CD4-positive, alpha-beta T cell treated with Interleukin-4 for 4 hours (primary cell): ENCODE measurements at regions not wholly inside any gene's neighbourhood (a gene's known extent, or its start where the extent isn't known, plus 50 kb on each side); places are given as distances from the start of the nearest gene placed in this dataset.

ENCODE experiments used
- DNase-seq: peaks from one replicate; pipeline ENCODE4 v3.0.0-alpha.2; 2020

DNA sequence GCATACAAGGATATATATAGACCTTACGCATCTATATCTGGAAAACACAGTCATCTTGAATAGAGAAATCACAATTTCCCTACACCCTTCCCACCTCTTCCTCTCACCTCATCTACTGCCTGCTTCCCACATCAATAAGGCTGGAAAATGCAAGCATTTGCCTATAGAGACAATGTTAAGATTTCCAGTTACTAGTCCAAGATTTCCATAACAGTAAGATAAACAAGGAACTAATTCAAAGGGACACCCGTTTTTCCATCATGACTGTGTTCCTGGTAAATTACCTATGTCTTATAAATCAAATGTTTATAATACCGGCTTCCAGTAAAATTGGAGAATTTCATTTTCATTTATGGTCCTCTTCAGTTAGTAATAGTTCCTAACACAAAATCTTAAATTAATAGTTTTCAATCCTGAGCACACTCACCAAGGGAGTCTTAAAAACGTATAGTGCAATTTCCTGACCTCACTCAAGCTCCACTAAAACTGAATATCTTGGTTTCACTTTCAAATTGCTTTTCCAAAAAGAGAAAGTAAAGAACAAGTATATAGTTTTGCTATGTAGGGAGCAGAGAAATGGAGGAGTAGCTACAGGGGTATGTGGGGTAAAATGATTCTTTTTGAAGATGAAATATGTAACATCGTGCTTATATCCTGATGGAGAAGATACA lies 398.7 kb downstream of the PLPP3 start:
- no peak for DNase-seq

DNA sequence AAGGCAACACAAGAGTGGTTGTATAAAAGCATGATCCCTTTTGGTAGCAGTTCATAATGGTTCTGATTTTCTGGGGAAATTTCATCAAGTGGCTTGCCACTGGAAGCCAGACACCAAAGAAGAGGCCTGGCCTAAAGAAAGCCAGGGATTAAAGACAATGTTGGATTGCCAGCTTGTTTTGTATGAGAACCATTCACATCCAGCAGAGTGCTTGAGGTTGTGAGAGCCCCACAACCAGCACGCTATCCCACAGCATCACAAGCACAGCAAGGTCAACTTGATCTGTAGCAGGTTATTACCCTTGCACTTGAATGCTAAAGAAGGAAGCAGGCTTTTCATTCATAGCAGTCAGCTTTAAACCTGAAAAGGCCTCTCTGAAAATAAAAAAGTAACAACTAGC lies 399.8 kb downstream of the PLPP3 start:
- DNase-seq, result no peak

DNA sequence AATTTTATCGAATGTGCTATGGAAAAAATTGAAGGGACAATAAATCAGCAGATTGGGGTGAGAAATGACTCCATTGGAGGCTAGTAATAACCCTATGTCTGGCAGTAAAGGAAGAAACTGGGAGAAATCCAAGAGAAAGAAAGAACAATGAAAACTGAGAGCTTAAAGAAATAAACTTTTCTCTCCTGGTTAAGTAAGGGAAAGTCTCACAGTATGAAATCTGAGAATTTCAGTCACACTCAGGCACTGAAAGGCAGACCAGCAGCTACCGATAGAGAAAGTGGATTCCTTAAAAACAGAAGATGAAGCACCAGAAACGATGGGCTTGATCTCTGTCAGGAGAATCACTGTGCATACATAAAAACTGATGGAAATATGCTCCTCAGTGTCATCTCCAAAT lies 404.2 kb downstream of the PLPP3 start:
- no peak for DNase-seq

DNA sequence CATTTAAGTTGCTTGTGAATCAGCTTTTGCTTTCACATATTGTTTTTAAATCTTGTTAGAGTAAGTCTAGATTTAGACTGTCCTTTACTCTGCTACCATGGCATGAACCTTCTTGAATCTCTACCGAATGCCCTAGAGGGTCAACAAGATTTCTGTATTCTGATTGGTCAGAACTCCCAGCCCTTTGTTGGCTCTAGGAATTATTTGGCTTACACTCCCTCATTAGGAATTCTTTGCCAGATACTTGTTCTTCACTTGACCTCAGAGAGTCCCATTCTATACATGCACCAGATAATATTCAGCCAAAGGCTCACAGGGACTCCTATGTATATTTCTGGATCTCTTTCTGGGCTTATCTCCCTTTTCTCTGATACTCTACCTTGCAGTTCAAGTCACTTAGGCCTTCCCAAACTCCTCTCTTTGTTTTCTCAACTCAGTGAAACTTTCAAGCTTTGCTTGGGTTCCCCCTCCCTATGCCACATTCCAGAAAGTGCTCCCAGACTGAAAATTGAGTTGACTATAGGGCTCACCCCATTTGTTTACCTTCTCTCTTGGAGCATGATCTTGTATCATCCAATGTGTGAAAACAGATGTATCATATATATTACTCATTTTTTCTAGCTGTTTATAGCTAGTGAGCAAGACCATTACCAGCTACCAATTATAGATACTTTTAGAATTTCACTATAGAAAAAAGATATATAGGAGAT lies 405.0 kb downstream of the PLPP3 start:
- no peak for DNase-seq

DNA sequence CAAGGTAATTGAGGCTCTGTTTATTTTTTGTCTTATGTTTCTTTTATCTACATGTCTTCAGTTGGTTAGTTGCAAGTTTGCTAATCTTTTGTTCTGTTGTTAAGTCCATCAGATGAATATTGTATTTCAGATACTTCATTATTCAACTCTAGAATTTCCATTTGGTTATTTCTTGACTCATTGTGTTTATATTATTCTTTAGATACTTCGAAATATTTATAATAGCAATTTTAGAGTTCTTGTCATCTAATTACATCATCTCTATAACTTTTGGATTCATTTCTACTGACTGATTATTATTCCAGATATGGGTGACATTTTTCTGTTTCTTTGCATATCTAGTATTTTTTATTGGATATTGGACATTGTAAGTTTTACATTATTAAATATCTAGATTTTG lies 405.6 kb downstream of the PLPP3 start:
- no peak for DNase-seq

DNA sequence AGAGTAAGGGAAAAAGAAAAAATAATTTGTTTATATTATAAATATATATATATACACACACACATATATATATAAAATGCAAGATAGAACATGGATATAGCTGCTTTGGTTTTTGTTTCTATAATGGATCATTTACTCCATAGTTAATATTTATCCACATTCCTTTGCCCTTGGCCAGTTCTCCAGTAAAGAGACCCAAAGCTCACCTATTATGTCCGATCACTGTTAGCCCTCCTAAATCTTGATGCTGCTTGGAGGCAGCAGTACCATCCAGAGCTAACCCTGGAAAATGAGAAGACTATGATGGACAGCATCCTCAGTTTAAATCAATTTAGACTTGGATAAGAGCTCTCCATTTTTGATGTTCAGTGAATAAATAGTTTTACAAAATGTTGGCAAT lies 407.7 kb downstream of the PLPP3 start:
- no peak for DNase-seq

DNA sequence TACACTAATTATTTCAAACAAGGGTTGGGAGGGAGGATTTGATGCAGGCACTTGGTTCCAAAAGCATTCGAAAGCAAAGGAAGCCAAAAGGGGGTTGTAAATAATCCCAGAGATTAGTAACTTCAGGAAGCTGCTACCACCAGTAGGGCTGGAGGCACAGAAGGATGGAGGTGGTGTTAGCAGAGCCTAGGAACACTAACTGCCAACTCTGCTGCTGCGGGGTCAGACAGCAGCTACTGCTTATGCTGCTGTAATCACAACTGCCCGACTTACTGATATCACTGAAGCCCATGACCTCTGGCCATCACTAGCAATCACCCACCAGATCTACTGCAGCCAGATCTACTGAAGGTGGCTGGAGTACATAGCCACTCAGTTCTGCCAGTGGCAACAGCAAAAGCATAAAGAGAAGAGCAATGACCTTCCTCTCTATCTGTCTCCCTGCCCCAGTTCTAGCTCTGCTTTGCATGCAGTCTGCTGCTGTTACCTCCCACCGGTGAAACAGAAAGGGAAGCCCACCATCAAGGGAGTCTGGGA lies 408.5 kb downstream of the PLPP3 start:
- DNase-seq, result no peak

DNA sequence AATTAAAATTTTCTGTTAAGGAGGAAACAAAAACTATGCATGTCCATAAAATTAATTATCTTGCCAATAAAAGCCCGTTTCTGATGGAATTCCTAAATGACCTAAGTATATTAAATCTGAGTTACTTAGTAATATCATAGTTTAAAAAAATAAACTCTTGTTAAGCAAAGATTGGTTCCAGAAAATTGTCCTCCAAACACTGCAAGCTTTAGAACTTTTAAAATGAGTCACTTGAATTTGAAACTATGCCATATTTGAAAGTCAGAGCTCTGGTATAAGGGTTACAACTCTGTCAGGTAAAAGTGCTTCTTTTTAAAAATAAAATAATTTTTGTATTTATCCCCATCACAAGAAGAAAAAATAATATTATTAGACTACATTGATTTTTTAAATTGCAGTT lies 409.5 kb downstream of the PLPP3 start:
- DNase-seq, result no peak

DNA sequence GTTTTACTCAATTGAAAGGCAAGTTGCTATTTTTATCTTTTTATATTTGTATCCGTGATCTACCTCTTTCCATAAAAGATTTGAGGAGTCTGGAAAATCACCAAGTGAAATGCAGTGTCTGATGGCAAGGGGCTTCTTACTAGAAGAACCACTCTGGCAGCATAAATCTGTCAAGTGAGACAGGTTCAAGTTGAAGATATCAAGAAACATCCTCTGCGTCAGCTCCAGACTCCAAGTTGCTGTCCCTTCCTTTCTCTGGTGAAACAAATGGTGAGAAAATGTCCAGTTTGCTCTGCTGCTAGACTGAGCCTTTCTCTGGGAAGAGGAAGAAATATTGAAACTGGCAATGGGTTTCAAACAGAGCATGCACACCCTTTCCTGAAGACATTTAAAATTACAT lies 411.2 kb downstream of the PLPP3 start:
- no peak for DNase-seq

DNA sequence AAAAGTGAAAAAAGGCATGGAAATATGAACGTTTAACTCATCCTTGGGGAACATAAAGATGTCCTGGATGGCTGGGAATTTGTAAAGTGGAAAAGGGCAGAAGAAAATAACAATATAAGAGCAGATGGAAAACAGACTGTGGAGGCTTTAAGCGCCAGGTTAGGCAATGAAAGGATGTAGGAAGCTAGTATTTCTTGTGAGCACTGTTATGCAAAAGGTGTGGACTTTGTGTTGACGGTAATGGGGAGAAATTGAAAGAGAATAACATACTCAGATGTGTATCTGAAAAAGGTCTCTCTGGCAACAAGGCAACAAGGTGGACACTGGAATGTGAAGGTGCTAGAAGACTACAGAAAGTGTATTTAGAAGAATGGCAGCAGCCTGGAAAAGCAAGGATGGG lies 411.8 kb downstream of the PLPP3 start:
- DNase-seq, result no peak

DNA sequence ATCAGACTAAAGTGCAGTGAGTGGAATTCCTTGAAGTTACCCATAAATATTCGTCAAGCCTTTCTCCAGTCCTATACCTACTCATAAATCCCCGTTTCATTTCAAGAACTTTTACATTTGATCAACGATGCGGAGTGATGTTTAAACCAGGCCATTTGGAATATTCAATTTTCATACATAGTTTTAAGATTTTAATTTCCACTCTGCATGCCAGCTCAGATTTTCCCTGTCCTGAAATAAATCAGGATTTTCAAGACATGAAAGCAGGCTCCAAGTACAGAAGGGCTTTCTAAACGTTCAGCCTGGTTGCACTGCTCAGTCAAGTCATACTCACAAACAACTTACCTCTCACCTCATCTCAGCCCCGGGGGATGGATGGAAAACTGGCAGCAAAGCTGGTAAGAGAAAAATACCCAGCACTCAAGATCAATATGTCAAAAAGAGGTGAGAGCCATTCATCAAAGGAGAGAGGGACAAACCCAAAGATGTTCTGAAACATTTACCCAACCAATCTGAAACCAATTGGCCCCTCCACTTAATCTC lies 418.5 kb downstream of the PLPP3 start:
- no peak for DNase-seq

DNA sequence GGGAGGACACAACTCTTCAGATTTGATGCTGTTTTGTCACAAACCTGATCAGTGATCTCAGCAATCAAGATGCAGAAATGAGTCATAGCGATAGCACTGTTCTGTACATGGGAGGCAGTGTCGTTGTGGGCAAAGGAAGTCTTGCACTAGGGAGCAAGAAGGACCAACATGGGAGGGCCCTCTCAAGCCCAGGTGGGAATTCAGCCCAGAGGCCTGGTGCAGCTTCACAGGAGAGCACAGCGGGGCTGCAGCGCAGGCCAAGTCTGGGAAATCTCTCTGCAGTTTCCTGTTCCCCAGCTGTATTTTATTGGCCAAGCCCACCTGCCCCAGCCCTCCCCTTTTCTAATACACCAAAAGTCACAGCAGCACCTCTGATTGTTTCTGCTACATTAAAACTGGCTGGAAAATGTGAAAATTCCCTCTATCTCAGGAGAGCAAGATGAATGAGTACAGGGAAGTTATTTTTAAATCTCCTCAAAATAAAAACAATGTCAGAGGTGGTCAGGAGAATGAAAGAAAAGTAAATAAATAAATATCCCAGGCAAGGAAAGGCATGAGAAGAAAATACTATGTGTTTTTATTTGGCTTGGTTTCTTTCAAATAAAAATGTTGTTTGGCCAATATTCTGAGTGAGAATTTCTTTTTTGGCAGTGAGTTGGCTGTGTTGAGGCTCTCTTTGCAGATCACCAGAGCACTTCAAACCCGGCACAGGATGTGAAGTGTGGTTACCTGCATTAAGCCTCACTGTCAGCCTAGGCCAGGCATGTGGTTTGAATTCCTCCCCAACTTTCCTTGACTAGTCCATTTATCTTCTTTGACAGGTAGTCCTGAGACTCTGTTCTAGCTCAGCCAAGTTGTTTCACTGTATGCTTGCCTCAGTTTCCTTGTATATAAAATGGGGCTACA lies 422.1 kb downstream of the PLPP3 start:
- no peak for DNase-seq

DNA sequence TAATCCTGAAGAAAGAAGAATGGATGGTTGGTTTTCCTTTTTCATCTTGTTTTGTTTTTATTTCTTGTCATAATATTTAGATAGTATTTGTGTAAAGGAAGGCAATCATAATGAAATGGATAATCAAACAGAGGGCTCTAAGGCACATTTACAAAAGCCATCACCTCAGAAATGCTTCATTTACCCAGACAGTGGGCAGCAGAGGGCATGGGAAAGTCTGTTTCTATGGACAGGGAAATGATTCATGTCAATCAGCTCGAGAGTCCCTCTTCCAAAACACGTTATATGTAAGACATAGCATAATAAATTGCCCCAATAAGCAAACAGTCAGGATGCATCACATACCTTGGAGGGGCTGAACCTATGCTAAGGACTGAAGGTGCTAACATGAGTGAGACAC lies 426.1 kb downstream of the PLPP3 start:
- no peak for DNase-seq

DNA sequence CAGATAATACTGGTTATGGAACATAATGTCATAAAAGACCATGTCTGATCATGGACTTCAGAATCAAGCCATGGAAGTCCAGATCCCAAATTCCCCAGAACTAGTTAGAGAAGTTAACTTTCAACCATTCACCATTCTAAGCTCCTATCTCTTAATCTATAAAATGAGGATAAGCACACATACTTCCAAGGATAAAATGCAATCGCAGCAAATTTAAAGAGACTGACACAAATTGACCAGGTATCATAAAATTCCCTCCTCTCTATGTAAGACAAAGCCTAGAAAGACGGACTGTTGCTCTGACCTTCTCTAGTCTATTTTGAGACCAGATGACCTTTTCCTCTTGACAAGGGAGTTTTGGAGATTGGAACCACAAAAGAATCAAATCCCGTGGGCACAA lies 426.7 kb downstream of the PLPP3 start:
- DNase-seq, result no peak

DNA sequence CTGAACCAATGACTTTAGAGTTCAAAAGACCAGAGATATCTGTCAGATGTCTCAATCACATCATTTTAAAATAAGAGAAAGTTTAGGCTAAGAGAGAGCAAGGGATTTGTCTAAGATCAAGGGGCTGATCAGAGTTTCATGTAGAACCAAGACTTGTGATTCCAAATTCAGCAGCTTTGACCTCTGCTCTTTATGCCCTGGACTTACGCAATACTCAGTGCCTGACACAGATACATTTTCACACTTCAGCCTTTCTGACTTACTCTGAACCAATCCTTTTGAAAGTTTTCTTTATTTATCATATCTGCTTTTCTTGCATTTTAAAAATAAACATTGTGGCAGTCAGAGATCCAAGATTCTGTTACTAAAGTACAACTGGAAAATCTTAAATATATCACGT lies 428.0 kb downstream of the PLPP3 start:
- DNase-seq, result no peak

DNA sequence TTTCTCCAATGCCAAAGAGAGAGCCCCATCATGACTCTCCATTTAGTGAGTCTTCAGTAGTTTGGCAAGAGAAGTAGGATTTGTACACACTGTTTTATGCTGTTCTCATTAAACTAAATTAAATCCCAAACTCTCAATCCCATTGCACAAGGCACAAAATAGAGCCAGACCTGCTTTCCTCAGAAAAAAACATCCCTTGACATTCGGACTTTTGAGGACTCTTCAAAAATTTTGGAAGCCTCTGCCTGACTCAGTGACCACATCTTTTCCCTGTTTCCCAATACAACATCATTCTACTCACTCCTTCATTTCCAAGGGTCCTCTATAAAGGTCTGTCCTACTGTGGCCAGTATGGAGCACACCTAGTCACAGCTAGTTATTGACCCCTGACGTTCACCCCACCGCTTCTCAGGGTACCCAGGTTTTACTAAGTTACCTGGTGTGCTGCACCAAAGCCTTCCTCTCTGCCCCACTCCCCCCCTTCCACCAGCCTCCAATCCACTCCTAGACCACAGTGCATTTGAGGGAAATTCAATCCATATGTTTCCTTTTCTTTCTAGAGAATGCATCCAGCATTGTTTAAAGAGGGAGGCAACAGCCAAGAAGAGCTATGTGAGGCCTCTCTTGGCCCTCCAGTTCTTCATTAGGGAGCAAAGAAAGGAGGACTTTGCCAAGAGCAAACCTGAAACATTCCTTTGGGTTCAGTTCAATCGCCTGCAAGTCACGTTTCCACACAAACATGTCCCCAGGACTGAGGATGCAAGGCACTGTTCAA lies 428.7 kb downstream of the PLPP3 start:
- DNase-seq, result no peak

DNA sequence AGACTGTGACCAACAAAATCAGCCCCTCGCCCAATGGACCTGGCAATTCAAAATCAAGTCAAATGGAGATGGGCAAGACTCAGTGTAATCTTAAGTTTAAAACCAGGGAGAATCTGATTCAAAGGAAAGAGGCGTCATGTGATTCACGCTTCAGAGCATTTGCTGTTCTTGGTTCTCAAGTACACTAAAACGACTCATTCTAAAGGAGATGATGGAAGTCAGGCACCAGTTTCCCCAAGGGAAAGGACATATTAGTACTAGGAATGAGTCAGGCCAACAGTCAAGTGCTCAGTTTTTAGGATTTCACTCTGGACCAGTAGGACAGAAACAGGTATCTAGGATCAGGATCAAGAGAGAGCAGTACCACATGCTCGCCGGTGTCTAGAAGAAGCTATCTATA lies 429.6 kb downstream of the PLPP3 start:
- no peak for DNase-seq

DNA sequence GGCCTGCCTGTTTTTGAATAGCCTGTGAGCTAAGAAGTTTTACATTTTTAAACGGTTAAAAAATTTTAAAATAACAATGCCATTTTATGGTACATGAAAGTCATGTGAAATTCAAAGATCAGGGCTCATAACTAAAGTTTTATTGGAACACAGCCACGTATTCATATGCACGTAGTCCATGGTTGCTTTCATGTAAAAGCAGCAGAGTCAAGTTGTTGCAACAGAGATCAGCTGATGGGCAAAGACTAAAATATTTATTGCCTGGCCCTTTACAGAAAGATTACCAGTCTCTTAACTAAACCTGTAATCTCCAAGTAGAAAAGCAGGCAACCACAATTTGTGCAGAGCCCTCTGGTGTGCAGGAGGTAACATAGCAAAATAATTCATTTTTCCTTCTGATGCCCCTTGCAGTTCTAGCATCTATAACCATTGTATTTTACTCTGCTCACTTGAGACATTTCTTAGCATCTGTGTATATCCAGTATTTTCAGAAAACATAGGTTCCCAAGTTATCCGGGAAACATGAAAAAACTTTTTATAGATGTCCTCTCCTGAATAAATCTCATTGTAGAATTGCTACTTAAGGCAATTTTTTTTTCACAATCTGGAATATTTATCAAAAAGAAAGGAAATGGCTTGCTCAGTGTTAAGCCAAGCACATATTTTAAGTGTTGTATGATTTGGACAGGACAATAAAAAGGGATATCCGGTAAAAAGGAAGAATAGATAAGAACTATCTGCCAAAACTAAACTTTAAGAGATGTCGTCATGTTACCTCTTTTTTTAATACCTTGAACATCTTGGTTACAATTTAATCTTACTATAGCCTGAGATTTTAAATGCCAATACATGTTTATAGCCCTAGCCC lies 430.8 kb downstream of the PLPP3 start:
- DNase-seq, result no peak

DNA sequence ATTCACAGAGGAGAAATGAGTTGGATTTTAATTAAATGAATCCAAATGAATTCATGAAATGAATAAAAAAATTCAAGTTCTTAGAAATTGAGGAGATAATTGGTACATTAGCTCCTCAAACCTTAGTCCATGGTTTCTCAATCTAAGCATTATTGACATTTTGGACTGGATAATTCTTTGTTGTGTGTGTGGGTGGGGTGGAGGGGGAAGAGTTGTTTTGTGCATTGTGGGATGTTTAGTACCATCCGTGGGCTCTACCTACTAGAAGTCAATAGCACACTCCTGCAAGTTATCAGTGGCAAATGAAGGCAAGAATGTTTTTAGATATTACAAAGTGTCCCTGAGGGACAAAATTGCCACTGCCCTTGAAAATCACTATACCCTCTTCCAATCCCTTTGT lies 431.9 kb downstream of the PLPP3 start:
- DNase-seq, result no peak

DNA sequence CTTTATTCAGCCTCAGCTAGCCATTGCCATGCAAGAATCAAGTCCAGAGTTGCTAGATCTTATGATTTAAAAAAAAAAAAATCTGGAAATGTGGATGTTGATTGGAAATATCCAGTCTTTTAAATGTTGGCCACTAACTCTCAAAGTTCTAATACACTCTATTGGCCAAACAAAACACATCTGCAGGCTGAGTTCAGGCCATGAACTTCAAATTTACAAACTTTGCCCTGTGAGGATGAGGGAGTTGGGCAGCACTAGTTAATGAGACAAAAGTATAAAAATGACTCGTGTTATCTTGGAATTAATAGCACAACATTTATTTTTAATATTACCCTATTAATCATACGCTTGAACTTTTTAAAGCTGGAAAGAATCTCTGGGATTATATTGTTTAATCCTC lies 432.3 kb downstream of the PLPP3 start:
- DNase-seq, result no peak

DNA sequence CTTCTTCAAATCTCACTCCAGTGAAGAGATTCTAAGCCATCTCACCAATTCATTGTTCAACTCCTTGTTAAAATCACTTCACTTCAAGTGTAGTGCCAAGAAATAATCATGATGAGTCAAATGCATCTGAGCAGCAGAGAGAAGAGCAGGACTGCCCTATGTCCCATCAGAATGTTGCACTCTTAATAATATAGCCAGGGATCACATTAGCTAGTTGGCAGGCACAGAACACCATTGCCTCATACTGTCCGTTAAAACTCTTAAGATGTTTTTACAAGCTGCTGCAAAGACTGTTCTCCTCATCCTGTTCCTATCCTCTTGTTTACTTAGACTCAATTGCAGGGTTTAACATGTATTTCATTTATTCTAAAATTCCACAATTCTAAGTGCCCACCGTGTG lies 432.9 kb downstream of the PLPP3 start:
- DNase-seq, result no peak

DNA sequence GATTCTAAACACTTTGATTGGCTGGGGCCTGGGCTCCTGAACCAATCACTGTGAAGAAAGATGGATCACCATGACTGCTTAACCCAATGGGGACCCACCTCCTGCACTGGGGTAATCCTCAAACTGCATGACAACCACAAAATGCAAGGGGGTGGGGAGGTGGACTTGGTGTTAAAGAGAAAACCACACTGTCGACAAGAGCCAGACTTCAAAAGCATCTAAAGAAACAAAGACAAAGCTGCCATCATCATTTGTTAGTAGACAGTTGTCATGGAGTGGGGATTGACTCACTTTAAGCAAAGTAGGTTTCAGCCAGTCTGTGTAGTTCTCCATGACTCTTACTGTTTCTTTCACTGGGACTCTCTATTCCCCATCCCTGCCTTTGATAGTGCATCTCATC lies 433.8 kb downstream of the PLPP3 start:
- DNase-seq, result no peak
